K562 (cell line): ENCODE measurements at regions not wholly inside any gene's neighbourhood (a gene's known extent, or its start where the extent isn't known, plus 50 kb on each side); places are given as distances from the start of the nearest gene placed in this dataset.

Experiments used
- BMI1 ChIP-seq: fragments of 150-350 bp; IDR thresholded peaks from 2 replicates; pipeline ENCODE4 v1.6.1; 2014; ENCODE audit warnings: low read length
- CHCHD3 ChIP-seq: fragments of 250-450 bp; sonication (Bioruptor Pico); IDR thresholded peaks from 2 replicates; pipeline ENCODE4 v2.1.2; 2022; ENCODE audit warnings: mild to moderate bottlenecking
- CREB1 ChIP-seq, 2 experiments: sonication (generic) in 1 of 2; formaldehyde crosslinking in 1 of 2; IDR thresholded peaks; 2 replicates each; pipeline versions ENCODE4 v1.6.1 to v1.8.0; 2012 to 2022; ENCODE audit warnings: inconsistent platforms in 1 of 2, mild to moderate bottlenecking in 1 of 2, missing genetic modification reagents in 1 of 2, moderate library complexity in 1 of 2
- HDAC6 ChIP-seq: IDR thresholded peaks from 2 replicates; pipeline ENCODE4 v1.6.1; 2012; ENCODE audit warnings: low read depth, mild to moderate bottlenecking, control low read depth, inconsistent platforms, low read length, moderate library complexity
- KAT2B ChIP-seq: IDR thresholded peaks from one replicate; pipeline ENCODE4 v1.6.1; 2012; ENCODE audit warnings: low read depth, mild to moderate bottlenecking, control low read depth, inconsistent platforms, low read length, moderate library complexity
- NONO ChIP-seq, 2 experiments: fragments of 200-400 bp in 1 of 2; fragments of 450-650 bp in 1 of 2; formaldehyde crosslinking in 1 of 2; IDR thresholded peaks; 2 replicates each; pipeline ENCODE4 v1.6.1; 2017; ENCODE audit warnings: low read depth in 2 of 2, mild to moderate bottlenecking in 2 of 2, moderate library complexity in 2 of 2, low read length in 1 of 2
- POLR2A ChIP-seq: fragments of 450-650 bp; conservative IDR thresholded peaks from 2 replicates; pipeline ENCODE4 v1.6.1; 2016
- POLR2AphosphoS5 ChIP-seq: IDR thresholded peaks from 2 replicates; pipeline ENCODE4 v1.6.1; 2011; ENCODE audit warnings: mild to moderate bottlenecking, low read depth, low read length, moderate library complexity; ENCODE audit not compliant: control insufficient read depth, insufficient read depth
- RCOR1 ChIP-seq, 2 experiments: IDR thresholded peaks; 2 replicates each; pipeline ENCODE4 v1.6.1; 2012; ENCODE audit warnings: low read depth in 2 of 2, low read length in 2 of 2, borderline replicate concordance in 1 of 2, improper control_type of control experiment in 1 of 2
- ZBTB7A ChIP-seq: IDR thresholded peaks from 2 replicates; pipeline ENCODE4 v1.6.1; 2011; ENCODE audit warnings: low read depth, mild to moderate bottlenecking, low read length, moderate library complexity, borderline replicate concordance; ENCODE audit not compliant: control insufficient read depth
- ZNF146 ChIP-seq: IDR thresholded peaks from one replicate; pipeline ENCODE4 v1.6.1; 2018; ENCODE audit warnings: missing compliant biosample characterization; ENCODE audit not compliant: unreplicated experiment
- ZNF584 ChIP-seq: fragments of 200-800 bp; sonication (Bioruptor generic); IDR thresholded peaks from 2 replicates; pipeline ENCODE4 v1.6.1; 2016; ENCODE audit warnings: low read depth, mild to moderate bottlenecking, missing genetic modification characterization, missing compliant biosample characterization
- TF ChIP-seq, protein P1 (sequence below), 3 experiments: IDR thresholded peaks in 2 of 3; conservative IDR thresholded peaks in 1 of 3; 2 replicates each; pipeline ENCODE4 v1.5.1; 2011 to 2012; ENCODE audit warnings: low read length in 3 of 3, mild to moderate bottlenecking in 3 of 3, control low read depth in 2 of 3, improper control_type of control experiment in 1 of 3, inconsistent platforms in 1 of 3, low read depth in 1 of 3, mixed read lengths in 1 of 3, moderate library complexity in 1 of 3; ENCODE audit not compliant: insufficient read depth in 2 of 3
- TF ChIP-seq, protein P2 (sequence below), 2 experiments: fragments of 450-650 bp; formaldehyde crosslinking in 1 of 2; IDR thresholded peaks; 2 replicates each; pipeline versions ENCODE4 v1.4.0 to v1.6.1; 2014 to 2020; ENCODE audit warnings: mild to moderate bottlenecking in 2 of 2, borderline replicate concordance in 1 of 2, low read depth in 1 of 2

DNA sequence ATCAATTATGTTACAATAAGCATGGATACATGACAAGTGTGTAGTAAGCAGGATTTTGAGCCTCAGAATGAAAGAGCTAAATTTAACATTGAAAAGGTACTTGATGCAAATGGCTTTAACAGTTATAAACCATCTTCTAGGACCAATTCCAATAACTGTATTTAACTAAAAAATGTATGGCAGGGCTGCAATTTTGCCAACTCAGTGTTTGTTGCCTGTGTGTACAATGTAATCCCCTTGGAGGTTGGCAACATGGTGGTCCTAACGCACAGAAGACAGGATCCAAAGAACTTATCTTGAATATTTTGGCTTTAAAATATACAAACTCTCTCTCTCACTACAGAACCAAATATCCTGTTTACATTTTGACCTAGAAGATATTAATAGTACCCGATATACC is 2314.1 kb downstream of the LRRC4C start:
- TF ChIP-seq BMI1, result no peak
- TF ChIP-seq POLR2A, result no peak
- no peak for TF ChIP-seq CHCHD3 (CRISPR knock-in tag)
- TF ChIP-seq ZBTB7A, result no peak
- TF ChIP-seq NONO (IDR thresholded peaks at IDR 0.05; ENCODE audit: low read depth in 2 of 2, low read length in 1 of 2), result no peak
- no peak for TF ChIP-seq POLR2AphosphoS5
- TF ChIP-seq CREB1 (IDR thresholded peaks at IDR 0.05), result no peak
- no peak for TF ChIP-seq CREB1 (CRISPR knock-in tag; IDR thresholded peaks at IDR 0.05)
- TF ChIP-seq HDAC6, result no peak
- TF ChIP-seq, protein P1, sequence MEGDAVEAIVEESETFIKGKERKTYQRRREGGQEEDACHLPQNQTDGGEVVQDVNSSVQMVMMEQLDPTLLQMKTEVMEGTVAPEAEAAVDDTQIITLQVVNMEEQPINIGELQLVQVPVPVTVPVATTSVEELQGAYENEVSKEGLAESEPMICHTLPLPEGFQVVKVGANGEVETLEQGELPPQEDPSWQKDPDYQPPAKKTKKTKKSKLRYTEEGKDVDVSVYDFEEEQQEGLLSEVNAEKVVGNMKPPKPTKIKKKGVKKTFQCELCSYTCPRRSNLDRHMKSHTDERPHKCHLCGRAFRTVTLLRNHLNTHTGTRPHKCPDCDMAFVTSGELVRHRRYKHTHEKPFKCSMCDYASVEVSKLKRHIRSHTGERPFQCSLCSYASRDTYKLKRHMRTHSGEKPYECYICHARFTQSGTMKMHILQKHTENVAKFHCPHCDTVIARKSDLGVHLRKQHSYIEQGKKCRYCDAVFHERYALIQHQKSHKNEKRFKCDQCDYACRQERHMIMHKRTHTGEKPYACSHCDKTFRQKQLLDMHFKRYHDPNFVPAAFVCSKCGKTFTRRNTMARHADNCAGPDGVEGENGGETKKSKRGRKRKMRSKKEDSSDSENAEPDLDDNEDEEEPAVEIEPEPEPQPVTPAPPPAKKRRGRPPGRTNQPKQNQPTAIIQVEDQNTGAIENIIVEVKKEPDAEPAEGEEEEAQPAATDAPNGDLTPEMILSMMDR (IDR thresholded peaks at IDR 0.05 in 2 of 3, conservative IDR thresholded peaks at IDR 0.05 in 1 of 3; ENCODE audit: insufficient read depth in 2 of 3, low read depth in 1 of 3, low read length in 3 of 3), result no peak
- TF ChIP-seq, protein P2, sequence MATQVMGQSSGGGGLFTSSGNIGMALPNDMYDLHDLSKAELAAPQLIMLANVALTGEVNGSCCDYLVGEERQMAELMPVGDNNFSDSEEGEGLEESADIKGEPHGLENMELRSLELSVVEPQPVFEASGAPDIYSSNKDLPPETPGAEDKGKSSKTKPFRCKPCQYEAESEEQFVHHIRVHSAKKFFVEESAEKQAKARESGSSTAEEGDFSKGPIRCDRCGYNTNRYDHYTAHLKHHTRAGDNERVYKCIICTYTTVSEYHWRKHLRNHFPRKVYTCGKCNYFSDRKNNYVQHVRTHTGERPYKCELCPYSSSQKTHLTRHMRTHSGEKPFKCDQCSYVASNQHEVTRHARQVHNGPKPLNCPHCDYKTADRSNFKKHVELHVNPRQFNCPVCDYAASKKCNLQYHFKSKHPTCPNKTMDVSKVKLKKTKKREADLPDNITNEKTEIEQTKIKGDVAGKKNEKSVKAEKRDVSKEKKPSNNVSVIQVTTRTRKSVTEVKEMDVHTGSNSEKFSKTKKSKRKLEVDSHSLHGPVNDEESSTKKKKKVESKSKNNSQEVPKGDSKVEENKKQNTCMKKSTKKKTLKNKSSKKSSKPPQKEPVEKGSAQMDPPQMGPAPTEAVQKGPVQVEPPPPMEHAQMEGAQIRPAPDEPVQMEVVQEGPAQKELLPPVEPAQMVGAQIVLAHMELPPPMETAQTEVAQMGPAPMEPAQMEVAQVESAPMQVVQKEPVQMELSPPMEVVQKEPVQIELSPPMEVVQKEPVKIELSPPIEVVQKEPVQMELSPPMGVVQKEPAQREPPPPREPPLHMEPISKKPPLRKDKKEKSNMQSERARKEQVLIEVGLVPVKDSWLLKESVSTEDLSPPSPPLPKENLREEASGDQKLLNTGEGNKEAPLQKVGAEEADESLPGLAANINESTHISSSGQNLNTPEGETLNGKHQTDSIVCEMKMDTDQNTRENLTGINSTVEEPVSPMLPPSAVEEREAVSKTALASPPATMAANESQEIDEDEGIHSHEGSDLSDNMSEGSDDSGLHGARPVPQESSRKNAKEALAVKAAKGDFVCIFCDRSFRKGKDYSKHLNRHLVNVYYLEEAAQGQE (IDR thresholded peaks at IDR 0.05; ENCODE audit: borderline replicate concordance), result no peak
- TF ChIP-seq, protein P2 (CRISPR knock-in tag; IDR thresholded peaks at IDR 0.05; ENCODE audit: low read depth), result no peak
- no peak for TF ChIP-seq ZNF146 (CRISPR knock-in tag)
- TF ChIP-seq KAT2B, result no peak
- no peak for TF ChIP-seq RCOR1 (IDR thresholded peaks at IDR 0.05; ENCODE audit: borderline replicate concordance in 1 of 2, low read depth in 2 of 2, low read length in 2 of 2)
- no peak for TF ChIP-seq ZNF584 (CRISPR knock-in tag)
